GM18519 (cell line): ENCODE measurements at regions not wholly inside any gene's neighbourhood (a gene's known extent, or its start where the extent isn't known, plus 50 kb on each side); places are given as distances from the start of the nearest gene placed in this dataset.
"Not testable (repeated sequence)": the region's sequence is repeated elsewhere in the genome, so short reads cannot be mapped to it uniquely, and the experiment has no call there.

ENCODE experiments used
- ATAC-seq: cut with Tn5 transposase; IDR thresholded peaks from one replicate; pipeline ENCODE4 v1.9.1; 2021; ENCODE audit warnings: mild to moderate bottlenecking, moderate library complexity; ENCODE audit not compliant: unreplicated experiment, low FRiP score

DNA sequence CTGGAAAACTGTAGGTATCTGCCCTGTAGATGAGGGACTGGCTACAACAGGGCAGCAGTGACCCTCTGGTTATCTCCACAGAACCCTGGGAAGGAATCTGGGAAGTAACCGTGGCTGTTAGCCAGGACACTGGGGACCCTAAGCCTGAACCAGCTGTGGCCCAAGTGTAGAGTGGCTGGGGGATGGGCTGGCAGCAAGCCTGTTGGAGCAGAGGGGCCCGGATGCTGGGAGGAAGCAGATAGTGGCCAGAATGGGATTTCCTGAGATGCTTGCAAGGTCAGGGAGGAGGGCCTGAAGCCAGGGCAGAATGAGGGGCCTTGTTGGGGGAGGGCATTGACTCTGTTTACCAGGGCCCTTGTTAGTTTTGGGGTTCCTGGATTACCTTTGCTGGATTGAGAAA, 161.0 kb upstream of the EOLA2 start:
- no peak for ATAC-seq

DNA sequence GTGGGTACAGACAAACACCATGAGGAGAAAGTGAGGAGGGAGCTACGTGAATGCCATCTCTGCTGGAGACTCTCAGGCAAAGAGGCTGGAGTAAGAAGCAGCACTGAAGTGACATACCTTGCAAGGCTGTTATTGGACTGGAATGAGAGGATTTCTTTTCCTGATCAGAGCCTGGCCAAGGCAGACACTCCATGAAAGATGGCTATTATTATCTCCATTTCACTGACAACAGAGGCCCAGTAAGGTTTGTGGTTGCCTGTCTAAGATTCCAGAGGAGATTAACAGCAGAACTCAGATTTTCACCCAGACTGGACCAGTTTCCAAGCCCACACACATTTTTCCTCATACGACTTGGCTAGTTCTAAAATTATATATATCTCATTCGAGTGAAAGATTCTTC, 162.0 kb upstream of the EOLA2 start:
- ATAC-seq = no peak

DNA sequence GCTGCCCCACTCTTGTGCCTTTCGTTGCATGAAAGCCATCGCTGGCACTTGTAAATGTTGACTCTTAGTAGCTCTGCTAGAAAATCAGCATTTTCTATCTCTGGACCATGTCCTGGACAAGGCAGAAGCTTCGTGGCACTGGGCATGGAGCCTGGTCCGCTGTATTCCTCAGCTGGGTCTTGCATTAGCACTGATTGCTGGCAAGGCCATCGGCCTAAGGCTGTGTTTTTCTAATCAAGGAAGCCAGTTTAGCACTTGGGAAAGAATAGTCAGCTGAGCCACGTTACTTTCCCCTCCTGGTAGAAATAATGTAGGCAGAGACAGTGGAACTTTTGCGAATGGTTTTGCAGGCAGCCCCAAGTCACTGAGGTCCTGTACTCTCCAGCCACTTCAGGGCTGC, 180.2 kb upstream of the EOLA2 start:
- ATAC-seq = no peak

DNA sequence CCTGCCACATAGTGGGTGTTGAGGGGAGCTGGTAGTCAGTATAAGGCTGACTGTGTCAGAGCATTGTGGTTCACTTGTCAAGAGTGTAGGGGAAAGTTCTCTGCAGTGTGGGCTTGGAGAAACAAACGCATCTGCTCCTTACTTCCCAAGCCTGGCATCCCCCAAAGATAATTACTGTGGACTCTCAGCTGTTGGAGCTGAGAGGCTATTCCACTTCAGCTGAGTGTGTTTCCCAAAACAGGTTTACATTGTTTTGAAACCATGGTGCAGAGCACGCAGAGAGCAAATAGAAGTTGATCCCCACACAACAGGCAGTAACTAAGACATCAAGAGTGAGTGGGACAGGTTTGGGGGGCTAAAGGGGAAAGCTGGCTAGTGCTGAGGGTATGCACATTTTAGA, 181.0 kb upstream of the EOLA2 start:
- no peak for ATAC-seq

DNA sequence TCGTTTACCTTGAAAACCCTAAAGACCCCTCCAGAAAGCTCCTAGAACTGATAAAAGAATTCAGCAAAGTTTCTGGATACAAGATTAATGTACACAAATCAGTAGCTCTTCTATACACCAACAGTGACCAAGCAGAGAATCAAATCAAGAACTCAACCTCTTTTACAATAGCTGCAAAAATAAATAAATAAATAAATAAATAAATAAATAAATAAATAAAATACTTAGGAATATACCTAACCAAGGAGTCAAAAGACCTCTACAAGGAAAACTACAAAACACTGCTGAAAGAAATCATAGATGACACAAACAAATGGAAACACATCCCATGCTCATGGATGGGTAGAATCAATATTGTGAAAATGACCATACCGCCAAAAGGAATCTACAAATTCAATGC, 186.8 kb upstream of the EOLA2 start:
- ATAC-seq = not testable (repeated sequence)

DNA sequence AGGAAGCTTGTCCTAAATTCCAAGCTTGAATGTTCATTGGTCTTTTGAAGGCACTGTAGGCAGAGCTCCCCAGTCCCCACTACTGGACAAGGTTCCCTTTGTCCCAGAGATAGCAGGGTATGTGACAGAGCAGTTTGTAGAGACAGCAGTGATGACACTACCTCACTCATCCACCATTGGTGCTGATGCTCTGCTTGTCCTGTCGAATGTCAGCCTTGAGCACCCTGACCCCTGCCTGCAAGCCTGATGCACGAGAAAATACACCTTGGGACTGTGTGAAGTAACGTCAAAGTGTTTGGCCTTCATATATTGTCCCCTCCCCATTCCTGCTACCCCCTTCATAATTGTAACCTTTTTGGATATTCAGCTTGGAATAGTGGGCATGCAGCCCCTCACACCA, 188.9 kb upstream of the EOLA2 start:
- ATAC-seq = no peak

DNA sequence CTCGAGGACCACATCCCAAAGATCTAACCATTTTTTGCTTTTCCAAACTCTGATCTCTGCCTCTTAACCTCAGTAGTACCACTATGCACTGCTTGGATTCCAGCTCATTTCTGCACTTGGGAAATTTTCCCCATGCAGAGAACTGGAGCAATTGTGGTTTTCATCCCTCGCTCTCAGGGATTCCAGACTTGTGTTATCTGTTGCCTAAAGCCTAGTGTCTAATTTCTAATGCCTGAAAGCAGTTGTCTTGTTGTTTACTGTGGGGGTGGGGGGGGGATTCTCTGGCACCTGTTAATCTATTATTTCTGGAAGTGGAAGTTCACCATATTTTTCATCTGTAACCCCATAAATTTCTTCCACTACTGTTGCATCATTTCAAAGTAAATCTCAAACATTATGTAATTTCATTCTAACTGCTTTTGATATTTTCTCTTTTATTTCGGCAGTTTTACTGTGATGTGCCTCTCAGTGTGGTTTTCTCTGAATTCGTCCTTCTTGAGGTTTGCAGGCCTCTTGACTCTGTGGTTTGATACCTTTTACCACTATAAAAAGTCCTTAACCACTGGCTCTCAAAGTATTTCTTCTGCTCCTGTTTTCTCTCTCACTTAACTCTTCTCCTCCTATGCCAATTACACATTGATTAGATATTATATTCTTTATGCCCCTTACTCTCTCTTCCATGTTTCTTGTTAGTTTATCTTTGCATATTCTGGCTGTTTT, 205.6 kb upstream of the EOLA2 start:
- no peak for ATAC-seq

DNA sequence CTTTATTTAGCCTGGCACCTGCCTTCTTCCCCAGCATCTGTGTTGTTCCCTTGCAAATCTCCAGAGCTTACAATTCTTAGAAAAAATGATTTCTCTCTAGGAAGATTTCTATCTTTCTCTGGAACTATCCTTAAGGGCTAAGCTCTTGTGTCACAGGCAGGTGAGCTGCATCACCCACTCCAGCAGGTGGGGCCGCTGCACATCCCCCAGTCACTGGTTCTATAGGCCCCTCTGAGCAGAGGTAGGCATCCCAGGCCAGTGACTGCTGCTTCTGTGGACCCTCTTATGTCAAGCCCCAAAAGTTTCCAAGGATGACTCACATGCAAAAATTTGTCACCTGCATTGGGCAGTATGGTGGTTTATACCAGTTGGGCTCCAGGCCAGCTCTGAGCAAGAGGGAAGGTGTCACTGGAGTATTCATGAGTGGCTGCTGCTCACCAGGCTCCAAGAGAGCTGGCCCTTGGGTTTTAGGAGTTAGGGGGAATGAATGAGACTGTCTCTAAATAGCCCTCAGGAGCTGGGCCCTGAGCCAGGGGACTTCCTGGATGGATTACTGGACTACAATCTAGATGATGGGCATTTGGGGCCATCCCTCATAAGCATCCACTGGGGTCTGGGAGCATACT, 208.1 kb upstream of the EOLA2 start:
- ATAC-seq = no peak

DNA sequence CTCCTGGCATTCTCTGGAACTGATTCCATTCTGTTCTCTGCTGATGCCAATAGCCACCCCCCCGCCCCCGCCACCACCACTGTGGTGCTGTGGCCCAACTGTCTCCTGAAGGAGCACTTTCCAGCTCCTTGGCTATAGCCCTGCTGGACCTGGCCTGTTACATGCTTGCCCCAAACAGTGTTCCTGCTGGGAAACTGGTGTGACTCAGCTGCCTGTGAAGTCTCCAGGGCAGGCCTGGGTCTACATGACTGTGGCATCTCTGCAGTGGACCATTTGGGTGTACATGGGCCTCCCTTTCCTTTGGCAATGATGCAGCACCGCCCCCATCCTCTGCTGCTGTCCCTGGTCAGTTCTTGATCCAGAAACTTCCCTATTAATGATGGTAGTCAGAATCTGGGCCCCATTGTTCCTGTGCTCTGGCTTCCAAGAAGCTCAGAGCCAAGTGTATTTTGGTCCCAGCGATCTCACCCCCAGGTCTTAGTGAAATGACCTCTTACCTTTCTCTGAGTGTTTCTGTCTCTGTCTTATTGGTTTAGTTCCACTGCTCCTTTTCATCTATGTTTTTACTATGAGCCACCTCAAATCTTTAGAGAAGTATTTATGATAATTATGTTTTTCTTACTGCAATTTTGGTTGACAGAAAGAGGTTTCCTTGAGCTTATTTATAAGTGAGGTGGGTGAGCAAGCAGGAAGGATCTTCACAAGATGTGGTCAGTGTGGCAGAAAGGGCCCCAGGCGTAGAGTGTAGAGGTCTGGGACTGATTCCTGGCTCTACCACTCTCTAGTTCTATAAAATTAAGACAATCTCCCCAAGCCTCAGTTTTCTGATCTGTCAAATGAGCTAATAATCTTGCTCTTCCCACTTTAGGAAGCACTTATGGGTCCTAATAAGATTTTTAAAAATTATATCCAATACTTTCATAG, 210.7 kb upstream of the EOLA2 start:
- no peak for ATAC-seq

DNA sequence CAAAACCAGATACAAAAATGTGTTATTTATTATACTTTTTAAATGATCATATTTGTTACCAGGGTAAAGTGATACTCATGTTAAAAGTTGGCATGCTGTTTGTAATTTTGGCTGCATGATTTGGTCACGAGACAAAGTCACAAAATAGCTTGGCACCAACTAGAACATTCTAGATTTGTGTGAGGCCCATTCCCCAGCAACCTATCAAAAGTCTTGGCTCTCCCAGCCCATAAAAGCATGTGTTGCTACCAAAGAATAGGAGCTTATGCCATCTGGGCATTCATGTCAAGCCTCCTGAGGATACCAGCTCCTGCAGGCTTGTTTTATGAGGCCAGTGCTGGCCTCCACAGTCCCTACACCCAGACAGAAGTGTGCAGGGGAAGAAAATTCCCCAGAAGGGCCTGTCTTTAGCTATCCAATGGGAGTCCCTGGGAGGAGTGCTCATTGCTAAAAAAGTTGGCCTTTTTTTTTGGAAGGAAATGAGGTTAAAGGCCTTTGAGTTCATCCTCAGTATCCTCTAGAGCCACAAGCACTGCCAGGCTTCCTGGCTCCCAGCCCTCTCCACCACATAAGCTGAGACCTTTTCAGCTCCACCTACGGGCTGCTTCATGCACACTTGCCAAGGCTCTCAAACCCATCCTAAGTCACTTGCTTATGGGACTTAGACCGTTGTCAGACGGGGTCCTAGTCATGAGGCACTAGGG, 211.9 kb upstream of the EOLA2 start:
- no peak for ATAC-seq

DNA sequence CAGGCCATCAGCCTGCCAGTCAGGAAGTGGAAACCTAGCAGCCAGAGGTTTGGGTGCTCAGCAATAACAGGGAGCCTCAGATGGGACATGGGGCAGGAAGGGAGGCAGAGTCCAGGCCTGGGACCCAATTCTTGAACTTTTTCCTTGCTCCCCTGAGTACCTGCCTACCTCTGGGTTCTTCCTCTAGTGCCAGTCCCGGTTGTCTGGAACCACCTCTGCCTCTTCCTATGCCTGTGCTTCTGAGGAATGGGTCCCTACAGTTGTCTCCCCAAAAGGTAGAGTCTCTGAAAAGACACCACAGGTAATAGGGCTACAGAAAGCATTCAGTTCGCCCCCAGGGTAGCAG, 212.4 kb upstream of the MAMLD1 start:
- ATAC-seq = no peak

DNA sequence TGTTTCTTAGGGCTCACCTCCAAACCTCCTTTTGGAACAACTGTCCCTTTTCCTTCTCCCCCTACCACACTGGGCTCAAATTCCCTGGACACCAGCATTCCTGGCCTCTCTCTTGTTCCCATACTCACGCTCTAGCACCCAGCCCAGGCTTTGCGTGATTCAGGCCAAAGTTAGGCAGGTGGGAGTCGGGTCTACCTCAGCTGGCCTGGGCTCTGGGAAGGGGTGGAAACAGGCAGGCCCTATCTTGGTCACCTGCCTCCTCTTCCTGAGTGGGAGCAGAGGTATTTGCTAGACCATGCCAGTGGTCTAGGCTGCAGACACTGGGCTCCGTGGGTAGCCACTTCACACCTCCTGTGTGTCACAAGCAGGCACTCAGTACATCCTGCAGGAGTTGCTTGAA, 211.1 kb upstream of the MAMLD1 start:
- ATAC-seq = no peak

DNA sequence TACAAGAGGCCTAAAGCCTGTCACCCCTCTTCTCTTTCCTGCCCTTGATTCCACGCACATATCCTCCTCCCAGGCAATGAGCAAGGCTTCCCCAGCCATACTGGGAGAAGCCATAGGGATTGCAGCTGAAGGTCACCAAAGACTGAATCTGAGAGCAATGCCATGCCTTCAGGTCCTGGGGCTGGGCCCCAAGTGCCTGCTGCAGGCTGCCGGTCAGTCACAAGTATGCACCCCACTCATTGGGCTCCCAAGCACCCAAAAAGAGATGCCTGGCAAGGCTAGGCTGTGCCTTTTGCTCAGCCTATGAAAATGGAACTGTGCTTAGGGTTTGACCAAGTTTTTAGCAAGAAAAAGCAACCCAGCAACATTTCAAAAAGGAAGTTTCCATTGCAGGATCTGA, 210.6 kb upstream of the MAMLD1 start:
- ATAC-seq = no peak

DNA sequence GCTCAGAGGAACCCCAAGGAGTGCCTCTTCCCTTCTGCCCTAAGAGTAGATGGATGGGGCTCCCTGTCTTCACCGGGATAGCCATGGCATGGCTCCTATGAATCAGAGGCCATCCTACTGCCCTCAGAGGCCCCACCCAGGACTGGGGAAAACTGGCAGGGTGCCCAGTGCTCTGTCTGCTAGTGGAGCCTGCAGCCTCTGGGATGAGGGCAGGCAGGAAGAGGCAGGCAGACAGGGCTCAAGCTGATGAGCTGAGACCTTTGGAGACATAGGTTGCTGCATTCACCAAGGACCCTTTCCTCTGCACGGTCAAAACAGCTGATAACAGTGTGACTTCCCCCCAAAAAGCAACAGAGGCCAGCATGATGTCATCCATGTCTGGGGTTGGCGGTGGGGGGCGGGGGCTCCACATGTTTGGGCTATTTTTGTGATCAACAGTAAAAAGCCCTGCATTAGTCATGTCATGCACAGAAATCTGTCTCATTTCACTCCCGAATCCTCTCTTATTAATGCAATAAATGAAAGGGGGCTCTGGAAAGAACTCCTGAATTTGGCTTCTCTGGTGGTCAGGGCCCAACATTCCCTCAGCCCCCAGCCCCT, 207.6 kb upstream of the MAMLD1 start:
- no peak for ATAC-seq

DNA sequence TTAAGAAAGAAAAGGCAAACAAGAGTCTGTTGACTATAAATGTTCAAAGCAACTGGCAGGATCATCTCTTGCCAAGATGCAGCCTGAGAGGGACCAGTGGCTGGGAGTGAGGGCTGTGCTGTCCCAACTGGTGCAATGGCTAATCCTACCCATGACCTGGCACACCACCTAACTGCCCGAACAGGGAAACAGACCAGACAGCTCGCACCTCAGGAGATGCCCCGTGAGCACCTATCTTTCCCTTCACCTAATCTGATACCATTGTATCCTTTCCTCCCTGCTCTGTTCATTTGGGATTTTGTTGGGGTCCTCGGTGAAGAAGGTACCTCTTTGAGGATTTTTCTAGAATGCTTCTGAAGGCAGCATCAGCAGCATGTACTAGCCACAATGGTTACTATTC, 206.5 kb upstream of the MAMLD1 start:
- ATAC-seq = no peak

DNA sequence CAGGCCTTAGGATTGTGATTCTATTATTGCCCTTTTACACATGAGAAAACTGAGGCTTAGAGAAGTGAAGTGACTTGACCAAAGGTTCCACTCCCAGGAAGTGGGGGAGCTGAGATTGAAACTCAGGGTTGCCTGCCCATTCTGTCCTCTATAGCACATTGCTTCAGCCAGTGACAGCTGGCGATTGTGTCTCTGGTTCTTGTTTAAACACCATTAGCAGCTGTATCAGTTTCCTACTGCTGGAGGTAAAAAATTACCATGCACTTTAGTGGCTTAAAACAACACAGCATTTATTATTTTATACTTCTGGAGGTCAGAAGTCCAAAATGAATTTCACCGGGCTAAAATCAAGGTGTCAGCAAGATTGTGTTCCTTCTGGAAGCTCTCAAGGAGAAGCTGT, 205.8 kb upstream of the MAMLD1 start:
- ATAC-seq = no peak

DNA sequence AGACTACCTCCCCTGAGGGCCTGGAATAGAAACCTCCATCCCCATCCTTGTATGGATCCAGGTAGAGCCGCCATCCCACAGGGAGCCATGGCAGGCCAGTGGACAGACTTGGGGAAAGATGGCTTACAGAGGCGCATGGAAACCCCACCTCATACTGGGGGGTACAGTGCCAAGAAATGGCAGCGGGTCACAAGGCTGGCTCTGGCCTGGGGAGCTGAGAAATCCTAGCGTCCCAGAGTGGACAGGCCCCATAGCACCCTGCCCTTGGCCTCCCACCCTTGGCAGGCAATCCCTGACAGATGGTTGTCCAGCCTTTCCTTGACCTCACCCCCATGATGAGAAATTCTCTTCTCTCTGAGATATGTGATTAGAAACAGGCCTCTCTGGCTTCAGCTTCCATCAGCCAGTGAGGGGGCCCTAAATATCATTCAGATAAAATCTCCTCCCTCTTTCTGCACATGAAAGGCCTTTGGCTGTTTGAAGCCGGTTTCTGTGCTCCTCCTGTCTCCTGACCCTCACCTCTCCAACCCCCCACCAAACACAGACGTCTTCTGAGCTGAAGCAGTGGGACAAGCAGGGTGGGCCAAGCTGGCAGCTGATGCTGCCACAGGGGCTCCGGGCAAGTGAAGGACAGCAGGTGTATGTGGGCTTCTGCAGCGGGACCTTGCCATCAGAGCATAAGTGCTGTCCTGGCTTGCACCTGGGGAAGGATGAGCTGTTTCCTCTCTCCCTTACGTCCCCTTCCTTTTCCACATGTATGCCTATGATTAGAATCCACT, 204.4 kb upstream of the MAMLD1 start:
- ATAC-seq = no peak

DNA sequence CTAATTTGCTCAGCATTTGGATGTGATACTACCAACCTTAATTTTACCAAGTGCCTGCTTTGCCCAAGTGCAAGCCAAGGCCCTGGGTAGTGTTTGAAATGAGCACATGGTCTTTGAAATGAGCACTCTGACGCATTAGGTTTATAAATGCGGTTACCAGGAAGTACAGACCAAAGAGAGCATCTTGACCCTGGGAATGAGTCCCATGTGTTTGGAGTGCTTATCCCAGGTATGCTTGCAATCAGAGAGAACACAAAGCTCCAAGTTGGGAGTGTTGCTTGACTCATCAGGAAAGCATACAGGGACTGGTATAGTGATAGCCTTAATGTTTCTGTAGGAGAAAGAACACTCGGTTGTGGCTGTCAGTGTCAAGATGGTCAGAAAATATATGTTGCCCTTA, 203.6 kb upstream of the MAMLD1 start:
- no peak for ATAC-seq

DNA sequence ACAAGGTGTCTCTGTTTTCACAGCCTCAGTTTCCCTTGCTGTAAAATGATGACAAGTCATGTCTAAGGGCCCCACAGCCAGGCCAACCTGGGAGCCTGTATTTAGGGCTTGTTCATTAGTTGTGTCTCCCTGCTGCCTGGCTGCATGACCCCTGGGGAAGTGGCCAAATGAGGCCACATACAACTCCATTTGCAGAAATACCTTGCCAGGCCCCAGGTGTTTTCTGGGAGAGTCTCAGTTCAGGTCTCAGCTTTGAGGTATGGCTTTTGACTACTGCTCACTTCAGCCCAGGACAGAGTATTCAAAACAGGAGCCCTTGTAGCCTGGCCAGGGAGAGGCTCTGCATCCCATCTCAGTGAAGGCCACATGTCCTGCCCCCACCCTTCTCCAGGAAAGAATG, 202.5 kb upstream of the MAMLD1 start:
- no peak for ATAC-seq

DNA sequence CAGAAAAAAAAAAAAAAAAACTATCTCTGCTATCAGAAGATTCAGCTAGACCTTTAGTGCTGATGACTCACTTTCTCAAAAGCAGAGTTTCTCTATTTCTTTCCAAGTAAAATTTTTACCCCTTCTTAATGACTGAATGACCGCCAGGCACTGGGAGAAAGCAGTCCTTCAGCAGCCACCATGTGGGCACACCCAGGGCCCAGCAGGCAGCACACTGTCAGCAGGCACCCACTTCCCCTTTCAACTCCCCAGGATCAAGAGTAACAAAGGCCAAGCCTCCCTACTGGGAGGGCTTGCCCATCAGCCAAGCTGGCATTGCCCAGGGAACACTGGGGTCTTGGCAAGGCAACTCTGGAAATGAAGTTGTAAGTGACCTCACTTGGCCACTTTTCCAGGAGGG, 201.9 kb upstream of the MAMLD1 start:
- no peak for ATAC-seq
